ENCODE measurements at regions not wholly inside any gene's neighbourhood (a gene's known extent, or its start where the extent isn't known, plus 50 kb on each side); places are given as distances from the start of the nearest gene placed in this dataset.

DNA sequence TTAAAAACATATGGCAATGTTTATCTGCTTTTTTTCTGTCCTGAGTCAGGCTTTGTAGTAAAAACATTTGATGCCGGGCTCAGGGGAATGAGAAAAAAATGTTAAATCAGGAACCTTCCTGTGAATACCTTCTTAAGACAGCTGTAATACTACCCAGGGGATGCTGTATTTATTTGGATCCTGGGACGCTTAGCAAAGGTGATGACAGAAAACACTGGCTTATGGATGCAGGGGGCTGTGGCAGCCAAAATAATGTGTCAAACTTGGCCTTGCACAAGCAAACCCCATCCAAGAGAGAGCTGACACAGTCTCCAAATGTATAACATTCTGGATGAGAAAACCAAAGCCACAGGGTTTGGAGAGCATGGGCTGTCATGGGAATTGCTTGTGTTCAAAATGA is 438.2 kb upstream of the PROK2 start:
- intact Hi-C loops (cut with DNase I) = no loop called here
- DNase-seq = peak in 1 of 42 donors; percentile 0

DNA sequence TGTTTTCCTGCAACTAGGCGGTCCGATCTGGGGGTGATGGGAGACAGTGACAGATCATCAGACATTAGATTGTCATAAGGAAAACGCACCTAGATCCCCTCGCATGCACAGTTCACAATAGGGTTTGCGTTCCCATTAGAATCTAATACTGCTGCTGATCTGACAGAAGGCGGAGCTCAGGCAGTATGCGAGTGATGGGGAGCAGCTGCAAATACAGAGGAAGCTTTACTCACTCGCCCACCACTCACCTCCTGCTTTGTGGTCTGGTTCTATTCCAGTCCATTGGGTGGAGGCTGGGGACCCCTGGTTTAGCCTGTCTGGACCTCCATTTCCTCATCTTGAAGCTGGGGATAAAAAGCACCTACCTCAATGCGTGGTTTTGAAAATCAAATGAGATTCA is 437.5 kb upstream of the PROK2 start:
- intact Hi-C loops (cut with DNase I) = no loop called here
- DNase-seq = peak in 1 of 42 donors; percentile 12

DNA sequence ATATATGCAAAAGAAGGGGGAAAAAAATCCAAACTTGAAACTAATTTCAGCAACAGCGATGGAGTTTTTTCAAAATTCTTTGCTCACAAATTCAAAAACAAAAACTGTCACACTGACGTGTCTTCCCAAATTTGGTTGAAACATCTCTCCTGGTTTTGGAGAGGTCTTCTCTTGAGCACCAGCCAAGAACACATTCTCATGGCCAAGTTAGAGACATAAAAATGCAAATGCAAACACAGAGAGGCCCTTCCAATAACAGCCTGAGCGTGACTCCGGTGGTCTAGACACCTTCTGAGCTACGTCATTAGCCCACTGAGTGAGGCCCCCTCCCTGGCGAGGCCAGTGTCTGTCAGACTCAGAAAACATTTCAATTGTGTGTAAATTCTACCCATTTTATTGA is 436.0 kb upstream of the PROK2 start:
- intact Hi-C loops (cut with DNase I) = no loop called here
- DNase-seq = peak in 1 of 42 donors; percentile 15

DNA sequence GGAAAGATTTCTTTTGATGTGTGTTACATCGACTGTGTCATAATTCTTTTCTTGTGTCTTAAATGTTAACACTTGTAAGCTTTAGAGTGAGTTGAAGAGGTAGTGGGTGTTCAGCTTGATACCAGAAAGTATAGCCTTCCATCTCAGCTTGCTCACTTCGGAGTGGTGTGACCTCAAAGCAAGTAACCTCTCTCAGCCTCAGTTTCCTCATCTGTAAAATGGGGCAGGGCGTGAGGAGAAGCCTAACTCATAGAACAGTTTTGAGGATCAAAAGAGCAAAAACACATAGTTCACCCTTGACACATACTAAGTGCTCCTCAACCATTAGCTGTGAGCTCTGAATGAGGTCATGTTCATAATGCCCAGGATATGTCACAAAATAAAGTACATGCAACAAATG is 434.8 kb upstream of the PROK2 start:
- DNase-seq = no peak
- intact Hi-C loops (cut with DNase I) = no loop called here

DNA sequence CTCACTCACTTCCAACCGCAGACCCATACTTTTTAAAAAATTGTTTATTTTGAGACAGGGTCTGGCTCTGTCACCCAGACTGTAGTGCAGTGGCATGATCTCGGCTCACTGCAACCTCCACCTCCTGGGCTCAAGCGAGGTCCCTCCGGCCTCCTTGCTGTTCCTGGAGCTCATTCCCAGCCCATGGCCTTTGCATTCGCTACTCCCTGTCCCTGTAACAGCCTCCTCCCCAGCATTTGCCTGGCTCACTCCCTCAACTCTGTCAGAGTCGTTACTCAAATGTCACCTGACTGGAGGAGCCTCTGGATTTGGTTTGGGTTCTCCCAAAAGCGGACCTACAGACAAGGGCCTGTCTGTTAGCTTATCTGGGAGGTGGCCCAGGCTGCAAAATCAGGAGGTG is 432.6 kb upstream of the PROK2 start:
- intact Hi-C loops (cut with DNase I) = no loop called here
- peak in 1 of 42 donors; percentile 2 for DNase-seq

DNA sequence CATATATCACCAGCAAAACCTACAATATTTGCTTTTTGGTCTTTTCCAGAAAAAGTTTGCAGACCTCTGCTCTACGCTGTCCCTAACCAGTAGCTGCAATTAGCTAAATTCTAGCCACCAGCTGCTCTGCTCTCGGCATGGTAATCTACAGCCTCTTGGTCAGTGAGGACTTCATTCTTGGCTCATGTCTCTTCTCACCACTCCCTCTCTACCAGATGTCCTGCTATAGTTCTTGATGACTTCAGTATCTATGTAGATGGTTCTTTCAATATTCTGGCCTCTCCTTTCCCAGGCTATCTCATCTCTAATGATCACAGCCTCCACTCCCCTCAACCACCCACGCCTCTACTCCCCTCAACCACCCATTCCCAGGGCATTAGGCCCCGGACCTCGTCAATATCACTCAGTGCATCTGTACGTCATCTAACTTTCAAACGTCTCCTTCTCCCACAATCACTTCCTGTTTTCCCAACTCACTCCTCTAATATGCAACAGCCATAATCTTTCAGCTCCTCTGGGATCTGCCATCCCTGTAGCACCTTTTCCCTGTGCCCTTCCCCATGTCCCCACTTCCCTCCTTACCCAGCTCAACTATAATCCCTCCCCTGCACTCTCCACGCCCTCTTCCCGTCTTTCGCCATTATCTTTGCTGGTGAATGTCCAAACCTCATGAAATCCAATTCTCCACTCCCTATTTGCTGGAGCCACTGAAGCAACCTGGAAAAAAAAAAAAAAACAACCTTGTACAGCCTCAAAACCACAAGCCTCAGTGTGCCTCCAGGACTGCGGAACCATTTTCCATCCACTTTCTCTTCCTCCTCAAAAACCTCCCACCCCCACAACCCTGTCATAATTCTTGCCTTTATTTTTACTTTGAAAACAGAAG is 429.4 kb upstream of the PROK2 start:
- intact Hi-C loops (cut with DNase I) = no loop called here
- no peak for DNase-seq

DNA sequence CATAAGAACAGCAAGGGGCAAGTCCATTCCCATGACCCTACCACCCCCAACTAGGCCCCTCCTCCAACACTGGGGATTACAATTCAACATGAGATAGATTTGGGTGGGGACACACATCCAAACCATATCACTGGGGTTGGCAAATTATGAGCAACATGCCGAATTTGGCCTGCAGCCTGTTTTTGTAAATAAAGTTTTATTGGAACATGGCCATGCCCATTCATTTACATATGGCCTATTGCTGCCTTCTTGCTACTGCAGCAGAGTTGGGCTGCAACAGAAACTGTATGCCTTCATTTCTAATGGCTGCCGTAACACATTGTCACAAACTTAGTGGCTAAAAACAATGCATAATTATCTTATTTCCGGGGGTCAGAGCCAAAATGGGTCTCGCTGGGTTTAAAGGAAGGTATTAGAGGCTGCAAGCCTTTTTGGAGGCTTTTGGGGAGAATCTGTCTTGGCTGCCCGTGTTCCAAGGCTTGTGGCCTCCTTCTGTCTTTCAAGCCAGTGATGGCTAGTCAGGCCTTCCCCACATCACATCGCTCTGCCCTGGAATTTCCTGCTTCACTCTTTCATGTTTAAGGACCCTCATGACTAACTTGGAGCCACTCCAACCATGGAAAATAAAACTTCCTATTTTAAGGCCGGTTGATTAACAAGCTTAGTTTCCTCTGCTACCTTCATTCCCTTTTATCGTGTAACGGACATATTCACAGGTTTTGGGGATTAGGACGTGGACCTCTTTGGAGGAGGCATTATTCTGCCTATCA is 428.5 kb upstream of the PROK2 start:
- DNase-seq = peak in 1 of 42 donors; percentile 13
- intact Hi-C loops (cut with DNase I) = no loop called here

DNA sequence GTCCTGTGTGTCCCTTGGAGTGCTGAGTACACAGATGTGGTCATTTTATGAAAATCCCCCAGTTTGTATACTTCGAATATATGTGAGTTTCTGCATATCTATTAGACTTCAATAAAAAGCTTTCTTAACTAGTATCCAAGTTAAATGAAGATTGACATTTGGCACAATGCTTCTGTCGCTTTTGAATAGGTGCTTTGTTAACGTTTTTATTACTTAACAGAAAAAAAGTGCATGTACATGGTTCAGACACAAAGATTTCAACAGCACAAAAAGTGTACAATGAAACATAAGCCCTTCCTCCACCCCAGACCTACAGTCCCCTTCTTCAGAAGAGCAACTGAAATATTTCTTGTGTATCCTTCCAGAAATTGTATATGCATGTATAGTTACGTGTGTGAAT is 427.4 kb upstream of the PROK2 start:
- no peak for DNase-seq
- intact Hi-C loops (cut with DNase I) = no loop called here

DNA sequence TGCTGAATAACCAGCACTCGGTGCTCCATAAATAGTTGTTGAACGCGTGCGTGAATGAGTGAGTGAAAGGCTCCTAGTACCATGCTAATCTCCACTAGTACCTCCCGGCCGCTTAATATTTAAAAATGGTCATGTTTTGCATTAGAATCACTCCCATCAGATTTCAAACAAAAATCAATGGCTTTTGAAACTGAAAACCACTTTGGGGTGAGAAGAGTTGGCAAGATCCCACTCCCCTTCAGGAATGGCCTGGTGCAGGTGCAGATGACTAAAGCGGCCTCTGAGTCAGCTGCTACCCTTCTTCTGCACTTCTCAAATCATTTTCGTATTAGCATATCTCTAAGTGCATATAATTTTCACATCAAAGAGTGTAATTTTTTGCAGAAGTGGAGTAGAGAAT is 425.3 kb upstream of the PROK2 start:
- intact Hi-C loops (cut with DNase I) = no loop called here

DNA sequence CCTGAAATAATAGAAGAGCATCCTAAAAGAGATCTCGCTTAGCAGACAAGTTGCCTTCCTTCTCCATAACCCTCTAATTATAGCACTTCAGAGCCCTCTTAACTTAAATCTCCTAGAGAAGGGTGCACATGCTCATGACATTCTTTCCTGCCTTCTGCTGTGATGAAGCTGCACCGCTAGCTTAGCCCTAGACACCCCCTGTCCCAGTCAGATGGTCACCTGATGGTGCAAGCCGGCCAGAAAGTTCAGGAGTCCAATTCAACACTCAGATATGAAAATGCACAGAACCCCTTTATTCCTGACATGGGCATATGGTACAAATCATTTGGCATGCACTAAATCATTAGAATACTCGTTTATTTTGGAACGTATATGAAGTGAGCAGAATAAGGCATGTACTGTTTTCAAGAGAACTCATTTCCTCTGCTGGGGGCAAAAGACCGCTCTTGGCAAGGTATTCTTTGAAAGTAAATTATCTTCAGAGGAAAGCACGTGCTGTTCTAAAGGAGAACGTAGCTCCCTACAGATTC is 420.4 kb upstream of the PROK2 start:
- intact Hi-C loops (cut with DNase I) = no loop called here
- DNase-seq = no peak

More for the DNA sequence above, 425.3 kb upstream of the PROK2 start:
- peak in 14 of 42 donors; percentile 25 to 68 (median 36) for DNase-seq

DNA sequence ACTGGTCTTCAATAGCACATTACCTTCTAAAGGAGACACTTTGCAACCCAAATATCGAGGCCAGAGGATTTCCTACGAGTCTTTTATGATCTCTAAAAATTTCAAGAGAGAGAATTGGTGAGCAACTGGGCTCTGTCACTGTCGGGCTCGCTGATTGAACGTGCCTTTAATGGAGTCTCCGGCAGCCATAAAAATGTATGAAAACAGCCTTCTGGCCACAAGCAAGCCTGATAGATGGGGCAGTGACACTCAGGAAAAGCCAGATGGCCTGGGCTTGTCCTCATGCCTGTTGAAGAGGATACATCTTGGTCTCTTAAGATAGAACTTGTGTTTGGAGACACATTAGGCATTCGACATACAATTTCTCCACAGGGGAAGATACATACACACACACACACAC is 419.5 kb upstream of the PROK2 start:
- DNase-seq = no peak
- intact Hi-C loops (cut with DNase I) = no loop called here

DNA sequence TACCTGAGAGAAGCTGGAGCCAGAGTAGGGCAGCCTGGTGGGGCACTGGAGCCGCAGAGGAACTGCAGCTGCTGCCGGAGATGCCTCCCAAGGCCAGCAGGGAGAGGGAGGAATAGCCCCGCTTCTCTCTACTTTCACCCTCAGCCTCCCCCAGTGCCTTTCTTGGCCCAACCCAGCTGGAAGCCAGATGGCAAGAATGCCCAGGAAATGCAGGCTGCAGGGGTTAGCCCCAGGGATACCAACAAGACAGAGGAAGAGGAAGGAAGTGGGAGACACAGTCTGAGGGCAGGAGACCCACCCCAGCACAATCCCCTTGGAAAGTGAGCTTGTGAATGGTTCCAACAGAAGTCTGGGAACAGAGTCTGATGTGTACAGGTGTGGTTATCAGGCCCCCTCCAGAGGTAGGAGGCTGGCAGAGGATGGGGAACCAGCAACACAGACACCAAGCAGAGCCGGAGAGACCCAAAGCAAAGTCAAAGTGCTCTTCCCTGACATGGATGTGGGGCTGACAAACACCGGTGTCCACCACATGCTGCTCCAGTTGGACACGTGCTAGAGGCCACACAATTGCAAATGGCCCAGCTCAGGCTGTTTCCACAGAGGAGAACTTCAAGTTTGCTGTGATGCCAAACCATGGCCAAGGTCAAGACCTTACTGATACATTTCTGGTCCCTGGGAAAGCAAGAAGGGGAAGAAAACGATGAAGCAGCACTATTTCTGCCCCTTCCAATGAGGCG is 418.8 kb upstream of the PROK2 start:
- no peak for DNase-seq
- intact Hi-C loops (cut with DNase I) = no loop called here

DNA sequence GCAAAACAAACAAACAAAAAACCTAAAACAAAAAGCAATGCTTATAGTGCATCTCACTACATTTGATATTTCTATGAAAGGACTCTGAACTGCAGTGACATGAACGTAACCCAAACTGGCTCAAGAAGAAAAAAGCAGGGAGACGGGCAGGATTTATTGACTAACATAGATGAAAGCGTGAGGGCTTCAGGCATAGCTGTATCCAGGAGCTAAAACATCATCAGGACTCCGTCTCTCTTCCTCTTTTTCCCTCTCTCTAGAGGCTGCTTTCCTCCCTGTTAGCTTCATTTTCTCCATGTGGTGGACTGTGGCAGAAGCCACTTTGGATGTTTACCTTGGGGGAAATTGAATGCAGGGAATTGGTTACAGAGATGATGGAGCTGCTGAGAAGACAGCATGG is 418.2 kb upstream of the PROK2 start:
- intact Hi-C loops (cut with DNase I) = no loop called here
- no peak for DNase-seq

DNA sequence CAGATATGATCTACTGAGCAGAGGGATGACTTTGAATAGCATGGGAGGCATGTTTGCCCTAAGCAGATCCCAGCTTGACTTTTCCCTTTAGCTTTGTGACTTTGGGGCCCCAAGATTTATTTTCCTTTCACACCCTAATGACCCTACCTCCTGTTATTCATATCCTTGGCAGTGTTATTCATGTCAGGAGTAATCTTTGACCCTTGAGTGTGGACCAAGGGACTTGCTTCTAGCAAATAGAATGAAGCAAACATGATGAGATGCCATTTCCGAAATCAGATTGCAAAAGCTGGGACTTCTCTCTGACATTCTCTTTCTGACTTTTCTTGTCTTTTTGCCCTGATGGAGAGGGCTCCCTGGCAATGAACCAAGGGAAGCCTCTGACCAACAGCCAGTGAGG is 415.4 kb upstream of the PROK2 start:
- intact Hi-C loops (cut with DNase I) = no loop called here
- no peak for DNase-seq

DNA sequence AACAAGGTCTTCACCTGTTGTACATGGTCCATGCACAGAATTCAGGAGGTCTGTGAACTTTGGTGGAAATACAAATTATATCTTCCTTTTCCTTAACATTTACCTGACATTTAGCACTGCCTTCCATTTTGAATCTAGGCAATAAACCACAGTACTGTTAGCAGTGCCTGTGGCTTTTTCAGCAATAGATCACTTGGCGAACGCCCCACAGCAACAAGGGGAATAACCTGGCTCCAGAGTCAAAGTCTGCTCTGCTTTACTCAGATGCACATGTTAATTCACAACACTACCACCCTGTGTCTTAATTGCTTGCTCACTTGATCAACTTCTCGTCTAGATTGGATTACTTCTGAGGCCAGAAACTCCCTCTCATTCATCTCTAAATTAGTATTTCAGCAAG is 414.6 kb upstream of the PROK2 start:
- no peak for DNase-seq
- intact Hi-C loops (cut with DNase I) = no loop called here

DNA sequence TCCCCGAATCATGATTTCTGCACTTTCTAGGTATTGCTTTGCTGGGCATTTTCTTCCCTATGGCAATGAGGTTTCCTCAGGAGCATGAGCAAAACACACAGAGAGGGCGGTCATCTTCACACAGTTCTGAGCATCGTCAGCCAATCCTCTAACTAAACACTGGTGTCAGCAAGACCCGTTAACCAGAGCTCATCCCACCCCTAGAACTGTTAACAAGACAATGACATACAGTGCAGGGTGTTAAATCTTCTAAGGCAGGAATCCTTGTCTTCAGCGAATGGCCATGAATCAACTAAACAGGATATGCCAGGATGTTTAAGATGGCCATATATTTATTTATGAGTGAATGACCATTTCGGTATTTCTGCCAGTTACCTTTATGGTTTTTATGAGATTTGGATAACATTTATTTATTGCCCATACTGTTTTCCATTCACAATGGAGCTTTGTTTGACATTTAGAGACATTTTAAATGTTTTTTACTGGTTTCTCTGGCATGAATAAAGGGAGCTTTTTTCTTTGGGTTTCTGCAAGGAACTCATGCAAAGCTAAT is 411.5 kb upstream of the PROK2 start:
- no peak for DNase-seq
- intact Hi-C loops (cut with DNase I) = no loop called here

DNA sequence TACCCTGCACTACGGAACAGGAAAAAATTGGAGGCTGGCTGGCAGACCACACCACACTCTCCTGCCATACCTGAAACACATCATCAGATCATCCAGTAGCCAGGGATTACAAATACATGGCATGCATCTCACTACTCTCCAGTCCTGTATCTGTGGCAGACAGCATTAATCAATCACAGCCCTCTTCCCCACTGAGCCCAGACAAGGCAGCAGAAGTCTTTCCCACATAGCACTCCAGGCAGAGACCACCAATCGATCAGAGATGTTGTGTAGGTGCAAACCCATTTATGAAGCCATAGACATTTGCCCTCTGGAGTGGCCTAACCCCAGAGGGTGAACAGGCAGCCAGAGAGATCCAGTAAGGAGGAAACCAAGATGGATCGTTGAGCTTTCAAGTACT is 410.9 kb upstream of the PROK2 start:
- intact Hi-C loops (cut with DNase I) = no loop called here
- DNase-seq = no peak

DNA sequence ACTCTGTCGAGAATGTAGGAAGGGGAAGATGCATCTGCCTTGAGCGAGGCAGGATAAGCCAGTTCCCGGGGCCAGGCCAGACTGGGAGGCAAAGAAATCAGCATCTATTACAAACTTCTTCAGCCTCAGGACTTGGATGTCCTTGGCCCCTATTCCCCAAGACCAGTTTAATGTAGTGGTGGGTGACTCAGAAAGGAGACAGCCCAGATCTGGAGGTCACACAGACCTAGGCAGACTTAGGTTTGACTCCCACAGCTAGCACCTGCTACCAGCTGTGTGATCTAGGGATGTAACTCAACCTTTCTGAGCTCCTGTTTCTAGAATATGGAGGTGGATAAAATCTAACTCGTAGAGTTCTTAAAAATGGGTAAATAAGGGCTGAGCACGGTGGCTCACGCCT is 409.5 kb upstream of the PROK2 start:
- intact Hi-C loops (cut with DNase I) = no loop called here
- DNase-seq = no peak

DNA sequence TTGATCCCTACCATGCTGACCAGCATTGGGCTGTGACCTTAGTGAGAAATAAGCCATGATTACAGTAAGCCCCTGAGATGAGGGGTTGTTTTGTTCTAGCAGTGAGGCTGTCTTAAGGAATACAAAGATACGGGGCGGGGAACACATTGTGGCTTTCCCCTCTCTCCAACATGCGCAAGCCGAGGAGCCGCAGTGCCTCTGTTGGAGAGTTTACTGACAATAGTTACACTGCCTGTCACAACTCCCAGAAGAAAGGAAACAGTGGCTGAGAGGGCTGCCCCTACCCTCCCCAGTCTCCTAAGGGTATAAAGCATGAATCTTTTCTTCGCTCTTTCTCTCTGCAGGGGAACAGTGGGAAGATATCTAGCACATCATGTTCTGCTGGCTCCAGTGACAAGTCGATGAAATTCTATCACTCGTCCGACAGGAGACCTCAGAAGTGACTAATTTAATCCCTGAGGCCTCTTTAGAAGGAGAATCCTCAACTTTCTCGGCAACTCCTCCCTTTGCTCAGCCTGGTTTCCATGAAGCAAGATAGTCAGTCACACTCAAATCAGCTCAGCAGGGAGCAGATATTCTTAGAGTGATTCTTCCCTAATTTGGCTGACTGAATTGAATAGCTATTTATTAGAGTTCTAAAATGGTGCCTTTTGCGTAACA is 409.0 kb upstream of the PROK2 start:
- intact Hi-C loops (cut with DNase I) = no loop called here
- DNase-seq = peak in 1 of 42 donors; percentile 33

All from head of caudate nucleus (tissue), 42 donors.